OCI-LY3 (cell line): ENCODE measurements at regions not wholly inside any gene's neighbourhood (a gene's known extent, or its start where the extent isn't known, plus 50 kb on each side); places are given as distances from the start of the nearest gene placed in this dataset.

Experiments used
- H2AFZ ChIP-seq: fragments of 200-600, 300-600 bp; shearing (Covaris generic); 2 replicates; pipeline ENCODE4 v1.6.0; 2014; ENCODE audit warnings: antibody characterized with exemption, low read depth, low read length
- H3K27ac ChIP-seq: fragments of 200-600, 300-600 bp; sonication (generic); 2 replicates; pipeline ENCODE4 v1.5.1; 2014; ENCODE audit warnings: mild to moderate bottlenecking, low read length, moderate library complexity, mixed read lengths
- H3K27me3 ChIP-seq: fragments of 200-600, 300-600 bp; sonication (generic); 2 replicates; pipeline ENCODE4 v1.6.1; 2014; ENCODE audit warnings: low read depth, low read length, mixed read lengths
- H3K36me3 ChIP-seq: fragments of 200-600, 300-600 bp; sonication (generic); replicated peaks from 2 replicates; pipeline ENCODE3; 2014; ENCODE audit warnings: low read depth, low read length, mixed read lengths
- H3K4me1 ChIP-seq: fragments of 300-600, 200-600 bp; sonication (generic); 2 replicates; pipeline ENCODE4 v1.6.1; 2014; ENCODE audit warnings: low read length, mixed read lengths
- H3K4me2 ChIP-seq: fragments of 200-600, 300-600 bp; sonication (generic); 2 replicates; pipeline ENCODE4 v1.6.1; 2014; ENCODE audit warnings: low read length, mixed read lengths
- H3K4me3 ChIP-seq: fragments of 300-600, 200-600 bp; sonication (generic); 2 replicates; pipeline ENCODE4 v1.5.1; 2014; ENCODE audit warnings: antibody characterized with exemption, mild to moderate bottlenecking, low read length, moderate library complexity
- H3K79me2 ChIP-seq: fragments of 300-600, 200-600 bp; shearing (Covaris generic); 2 replicates; pipeline ENCODE4 v1.6.1; 2014; ENCODE audit warnings: mild to moderate bottlenecking, low read length, mixed read lengths
- H3K9ac ChIP-seq: fragments of 300-600, 200-600 bp; shearing (Covaris generic); 2 replicates; pipeline ENCODE4 v1.6.0; 2014; ENCODE audit warnings: mild to moderate bottlenecking, low read length, moderate library complexity
- H3K9me3 ChIP-seq: fragments of 200-600, 300-600 bp; shearing (Covaris generic); 2 replicates; pipeline ENCODE4 v1.6.1; 2014; ENCODE audit warnings: low read length, mixed read lengths; ENCODE audit not compliant: insufficient read depth
- H4K20me1 ChIP-seq: fragments of 200-600, 300-600 bp; sonication (generic); 2 replicates; pipeline ENCODE4 v1.6.1; 2016; ENCODE audit warnings: low read length, mixed read lengths; ENCODE audit not compliant: insufficient read depth
- EZH2phosphoT487 ChIP-seq: fragments of 200-600 bp; shearing (Covaris generic); IDR thresholded peaks from 2 replicates; pipeline ENCODE4 v1.6.1; 2018; ENCODE audit warnings: antibody characterized with exemption, mixed run types, low read depth
- TF ChIP-seq, protein P1 (sequence below): fragments of 200-600, 300-600 bp; sonication (generic); IDR thresholded peaks from 2 replicates; pipeline ENCODE4 v1.5.1; 2014; ENCODE audit warnings: antibody characterized with exemption, low read length, low read depth

DNA sequence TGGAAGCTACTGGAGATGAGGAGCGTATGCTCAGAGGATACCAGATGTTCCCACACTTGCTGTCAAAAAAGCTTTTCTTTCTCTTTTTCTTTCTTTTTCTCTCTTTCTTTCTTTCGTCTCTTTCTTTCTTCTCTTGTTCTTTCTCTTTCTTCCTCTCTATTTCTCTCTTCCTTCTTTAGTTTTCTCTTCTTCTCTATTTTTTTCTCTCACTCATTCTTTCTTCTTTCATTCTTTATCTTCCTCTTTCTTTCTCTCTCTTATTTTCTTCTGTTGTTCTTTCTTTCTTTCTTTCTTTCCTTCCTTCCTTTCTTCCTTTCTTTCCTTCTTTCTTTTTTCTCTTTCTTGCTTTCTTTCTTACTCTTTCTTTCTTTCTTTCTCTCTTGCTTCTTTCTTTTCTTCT lies 457.6 kb downstream of the CMPK2 start:
- no peaks in the 10 kb centered on the region for H3K79me2 ChIP-seq
- no peak overlapping the region for H3K9ac ChIP-seq
- H3K4me3 ChIP-seq: no peak overlapping the region
- no peak overlapping the region for H3K4me2 ChIP-seq
- no peak for TF ChIP-seq EZH2phosphoT487
- TF ChIP-seq, protein P1, sequence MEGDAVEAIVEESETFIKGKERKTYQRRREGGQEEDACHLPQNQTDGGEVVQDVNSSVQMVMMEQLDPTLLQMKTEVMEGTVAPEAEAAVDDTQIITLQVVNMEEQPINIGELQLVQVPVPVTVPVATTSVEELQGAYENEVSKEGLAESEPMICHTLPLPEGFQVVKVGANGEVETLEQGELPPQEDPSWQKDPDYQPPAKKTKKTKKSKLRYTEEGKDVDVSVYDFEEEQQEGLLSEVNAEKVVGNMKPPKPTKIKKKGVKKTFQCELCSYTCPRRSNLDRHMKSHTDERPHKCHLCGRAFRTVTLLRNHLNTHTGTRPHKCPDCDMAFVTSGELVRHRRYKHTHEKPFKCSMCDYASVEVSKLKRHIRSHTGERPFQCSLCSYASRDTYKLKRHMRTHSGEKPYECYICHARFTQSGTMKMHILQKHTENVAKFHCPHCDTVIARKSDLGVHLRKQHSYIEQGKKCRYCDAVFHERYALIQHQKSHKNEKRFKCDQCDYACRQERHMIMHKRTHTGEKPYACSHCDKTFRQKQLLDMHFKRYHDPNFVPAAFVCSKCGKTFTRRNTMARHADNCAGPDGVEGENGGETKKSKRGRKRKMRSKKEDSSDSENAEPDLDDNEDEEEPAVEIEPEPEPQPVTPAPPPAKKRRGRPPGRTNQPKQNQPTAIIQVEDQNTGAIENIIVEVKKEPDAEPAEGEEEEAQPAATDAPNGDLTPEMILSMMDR: no peak
- H4K20me1 ChIP-seq: no peaks in the 10 kb centered on the region
- H3K27me3 ChIP-seq: no peaks in the 10 kb centered on the region
- H3K27ac ChIP-seq: no peak overlapping the region
- no peaks in the 10 kb centered on the region for H3K4me1 ChIP-seq
- H3K36me3 ChIP-seq: no peaks in the 10 kb centered on the region
- H2AFZ ChIP-seq: no peak overlapping the region
- H3K9me3 ChIP-seq: no peaks in the 10 kb centered on the region

DNA sequence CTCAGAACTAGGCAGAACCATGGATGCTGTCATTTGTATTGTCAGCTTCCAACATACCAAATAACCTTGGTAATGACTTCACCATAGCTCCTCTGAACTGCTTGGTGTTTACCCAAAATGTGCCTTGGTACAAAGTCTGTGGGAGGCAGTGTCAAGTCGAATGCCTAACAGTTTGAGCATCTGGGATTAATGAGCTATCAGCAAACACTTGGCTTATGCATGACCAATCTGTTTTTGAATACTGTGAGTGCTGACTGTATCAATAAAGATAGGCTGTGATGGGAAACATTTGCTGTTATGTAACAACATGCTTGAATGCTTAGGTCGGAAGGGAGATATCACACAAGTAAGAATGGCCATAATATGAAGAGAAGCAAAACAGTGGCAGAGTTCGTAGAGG lies 455.4 kb downstream of the CMPK2 start:
- no peaks in the 10 kb centered on the region for H3K9me3 ChIP-seq
- no peak for TF ChIP-seq EZH2phosphoT487
- TF ChIP-seq, protein P1: no peak
- no peaks in the 10 kb centered on the region for H3K79me2 ChIP-seq
- H4K20me1 ChIP-seq: no peaks in the 10 kb centered on the region
- H3K27ac ChIP-seq: no peak overlapping the region
- no peak overlapping the region for H3K4me2 ChIP-seq
- no peak overlapping the region for H2AFZ ChIP-seq
- H3K36me3 ChIP-seq: no peaks in the 10 kb centered on the region
- H3K9ac ChIP-seq: no peak overlapping the region
- H3K27me3 ChIP-seq: no peaks in the 10 kb centered on the region
- no peaks in the 10 kb centered on the region for H3K4me1 ChIP-seq
- no peak overlapping the region for H3K4me3 ChIP-seq

DNA sequence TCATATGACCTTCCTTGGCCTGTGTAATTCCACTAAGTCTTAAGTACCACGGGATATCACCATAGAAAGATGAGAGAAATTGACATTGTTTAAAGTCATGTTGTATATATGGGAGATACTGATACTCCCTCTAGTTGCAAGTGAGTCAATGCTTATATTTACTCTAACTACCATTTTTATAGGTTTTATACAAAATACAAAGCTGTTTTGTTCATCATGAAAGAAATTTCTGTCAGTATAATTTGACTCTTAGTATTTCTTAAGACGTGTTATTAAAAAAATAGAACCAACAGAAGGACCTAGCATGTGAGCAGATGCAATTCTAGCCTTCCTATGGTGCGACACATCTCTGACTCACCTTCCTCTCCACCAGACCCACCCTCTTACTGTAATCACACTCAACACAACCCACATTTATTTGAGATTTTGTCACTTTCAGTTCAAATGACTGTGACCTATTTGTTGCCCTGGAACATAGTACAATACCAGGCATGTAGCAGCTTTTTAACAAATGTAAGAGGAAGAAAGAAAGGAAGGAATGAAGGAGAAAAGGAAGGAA lies 453.1 kb downstream of the CMPK2 start:
- Histone ChIP-seq H3K36me3 (no peaks in the 10 kb centered on the region), H2AFZ (no peak overlapping the region)
- TF ChIP-seq, protein P1: no peak
- TF ChIP-seq EZH2phosphoT487: no peak

DNA sequence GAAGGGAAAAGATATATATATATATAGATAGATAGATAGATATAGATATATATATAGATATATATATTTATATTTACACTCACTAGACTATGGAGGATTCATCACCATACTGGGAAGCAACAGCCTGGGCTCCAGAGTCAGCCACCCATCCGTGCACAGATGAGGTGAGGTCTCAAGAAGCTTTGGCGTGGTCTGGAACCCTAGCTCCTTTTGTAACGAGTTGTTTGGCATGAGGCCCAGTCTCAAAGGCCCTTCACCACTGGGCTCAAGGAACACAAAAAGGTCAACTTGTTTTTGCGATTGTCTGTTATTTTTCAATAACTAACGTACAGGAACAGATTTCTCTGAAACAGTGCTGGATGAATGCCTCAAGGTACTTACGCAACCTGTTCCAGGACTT lies 448.7 kb downstream of the CMPK2 start:
- H3K9ac ChIP-seq: no peak overlapping the region
- no peaks in the 10 kb centered on the region for H3K4me1 ChIP-seq
- no peaks in the 10 kb centered on the region for H4K20me1 ChIP-seq
- H3K36me3 ChIP-seq: no peaks in the 10 kb centered on the region
- no peak for TF ChIP-seq EZH2phosphoT487
- TF ChIP-seq, protein P1: no peak
- H3K27me3 ChIP-seq: no peaks in the 10 kb centered on the region
- no peak overlapping the region for H3K4me2 ChIP-seq
- no peaks in the 10 kb centered on the region for H3K9me3 ChIP-seq
- no peak overlapping the region for H3K4me3 ChIP-seq
- no peaks in the 10 kb centered on the region for H3K79me2 ChIP-seq
- H2AFZ ChIP-seq: no peak overlapping the region
- H3K27ac ChIP-seq: no peak overlapping the region

More for the DNA sequence above, 453.1 kb downstream of the CMPK2 start:
- H3K9ac ChIP-seq: no peak overlapping the region
- no peak overlapping the region for H3K4me2 ChIP-seq
- no peaks in the 10 kb centered on the region for H3K9me3 ChIP-seq
- H3K27ac ChIP-seq: no peak overlapping the region
- no peaks in the 10 kb centered on the region for H4K20me1 ChIP-seq
- no peaks in the 10 kb centered on the region for H3K79me2 ChIP-seq
- H3K4me3 ChIP-seq: no peak overlapping the region
- no peaks in the 10 kb centered on the region for H3K4me1 ChIP-seq
- no peaks in the 10 kb centered on the region for H3K27me3 ChIP-seq
